Astrocyte (in vitro differentiated cells and primary cell): ENCODE measurements at regions not wholly inside any gene's neighbourhood (a gene's known extent, or its start where the extent isn't known, plus 50 kb on each side); places are given as distances from the start of the nearest gene placed in this dataset.

Source experiments
- EZH2 ChIP-seq: IDR thresholded peaks from 2 replicates; pipeline ENCODE4 v1.6.1; 2012; ENCODE audit warnings: mild to moderate bottlenecking, low read length, inconsistent platforms; ENCODE audit not compliant: insufficient read depth
- TF ChIP-seq, protein P1 (sequence below): IDR thresholded peaks from 2 replicates; pipeline ENCODE4 v1.5.1; 2011; ENCODE audit warnings: low read depth, mild to moderate bottlenecking, inconsistent platforms, low read length, moderate library complexity; ENCODE audit not compliant: insufficient read depth

DNA sequence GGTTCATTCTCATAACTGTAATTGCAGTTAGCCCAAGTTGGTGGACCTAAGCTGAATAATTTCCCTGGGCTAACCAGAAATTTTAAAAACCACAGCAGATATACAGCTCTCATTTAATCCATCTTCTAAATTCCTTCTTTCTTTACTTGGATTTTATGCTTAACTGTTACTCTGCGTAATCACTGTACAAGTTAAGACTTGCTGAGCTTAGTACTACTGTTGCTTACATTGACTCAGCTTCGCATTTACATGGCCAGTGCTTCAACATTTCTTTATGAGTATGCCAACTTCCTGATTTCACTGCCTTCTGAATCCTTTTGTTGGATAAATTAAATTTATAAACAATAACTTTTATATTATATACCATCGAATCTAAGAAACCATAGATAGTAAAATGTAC lies 147.4 kb downstream of the SLC38A4 start:
- TF ChIP-seq, protein P1, sequence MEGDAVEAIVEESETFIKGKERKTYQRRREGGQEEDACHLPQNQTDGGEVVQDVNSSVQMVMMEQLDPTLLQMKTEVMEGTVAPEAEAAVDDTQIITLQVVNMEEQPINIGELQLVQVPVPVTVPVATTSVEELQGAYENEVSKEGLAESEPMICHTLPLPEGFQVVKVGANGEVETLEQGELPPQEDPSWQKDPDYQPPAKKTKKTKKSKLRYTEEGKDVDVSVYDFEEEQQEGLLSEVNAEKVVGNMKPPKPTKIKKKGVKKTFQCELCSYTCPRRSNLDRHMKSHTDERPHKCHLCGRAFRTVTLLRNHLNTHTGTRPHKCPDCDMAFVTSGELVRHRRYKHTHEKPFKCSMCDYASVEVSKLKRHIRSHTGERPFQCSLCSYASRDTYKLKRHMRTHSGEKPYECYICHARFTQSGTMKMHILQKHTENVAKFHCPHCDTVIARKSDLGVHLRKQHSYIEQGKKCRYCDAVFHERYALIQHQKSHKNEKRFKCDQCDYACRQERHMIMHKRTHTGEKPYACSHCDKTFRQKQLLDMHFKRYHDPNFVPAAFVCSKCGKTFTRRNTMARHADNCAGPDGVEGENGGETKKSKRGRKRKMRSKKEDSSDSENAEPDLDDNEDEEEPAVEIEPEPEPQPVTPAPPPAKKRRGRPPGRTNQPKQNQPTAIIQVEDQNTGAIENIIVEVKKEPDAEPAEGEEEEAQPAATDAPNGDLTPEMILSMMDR = no peak
- TF ChIP-seq EZH2 = no peak
